HG02759 (cell line): ENCODE measurements at regions not wholly inside any gene's neighbourhood (a gene's known extent, or its start where the extent isn't known, plus 50 kb on each side); places are given as distances from the start of the nearest gene placed in this dataset.
"Not testable (repeated sequence)": the region's sequence is repeated elsewhere in the genome, so short reads cannot be mapped to it uniquely, and the experiment has no call there.

ENCODE experiments used
- ATAC-seq: cut with Tn5 transposase; IDR thresholded peaks from one replicate; pipeline ENCODE4 v1.9.1; 2021; ENCODE audit warnings: mild to moderate bottlenecking, moderate library complexity; ENCODE audit not compliant: unreplicated experiment

- no peak for ATAC-seq
Measured at GRCh38 chr6:122214605-122215318, 184.7 kb upstream of the HSF2 start.

DNA sequence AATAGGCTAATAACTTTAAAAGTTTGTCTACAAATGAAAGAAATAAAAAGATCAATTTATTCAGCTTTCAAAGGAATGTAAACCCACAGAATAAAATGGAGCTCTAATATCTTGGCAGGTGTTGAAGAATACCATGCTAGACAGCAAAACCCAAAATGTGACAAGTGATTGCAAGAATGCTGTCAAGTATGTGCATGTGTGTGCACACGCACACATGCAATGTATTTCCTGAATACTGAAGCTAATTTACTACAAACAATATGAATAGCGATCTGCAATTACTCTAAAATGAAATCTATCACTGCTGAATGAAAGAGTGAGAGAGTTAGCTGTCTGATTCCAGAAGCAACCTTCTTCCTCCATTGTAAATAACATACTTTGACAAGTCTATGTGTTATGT is 179.2 kb upstream of the HSF2 start:
- ATAC-seq = no peak

DNA sequence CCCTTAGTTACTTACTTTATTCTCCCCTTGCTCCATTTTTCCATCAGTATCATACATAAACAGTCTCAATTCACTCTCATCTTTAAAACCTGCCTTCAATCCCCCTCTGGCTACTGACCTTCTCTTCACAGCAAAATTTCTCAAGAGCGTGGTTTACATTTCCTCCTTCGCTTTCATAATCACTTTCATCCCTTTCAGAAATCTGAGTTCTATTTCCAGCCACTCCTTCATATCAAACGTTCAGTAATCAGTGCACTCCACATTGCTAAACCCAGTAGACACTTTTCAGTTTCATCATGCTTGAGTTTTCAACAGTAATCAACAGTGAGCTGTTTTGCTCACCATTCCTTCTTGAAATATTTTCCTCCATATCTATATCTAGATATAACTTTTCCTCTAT is 176.7 kb upstream of the HSF2 start:
- no peak for ATAC-seq

DNA sequence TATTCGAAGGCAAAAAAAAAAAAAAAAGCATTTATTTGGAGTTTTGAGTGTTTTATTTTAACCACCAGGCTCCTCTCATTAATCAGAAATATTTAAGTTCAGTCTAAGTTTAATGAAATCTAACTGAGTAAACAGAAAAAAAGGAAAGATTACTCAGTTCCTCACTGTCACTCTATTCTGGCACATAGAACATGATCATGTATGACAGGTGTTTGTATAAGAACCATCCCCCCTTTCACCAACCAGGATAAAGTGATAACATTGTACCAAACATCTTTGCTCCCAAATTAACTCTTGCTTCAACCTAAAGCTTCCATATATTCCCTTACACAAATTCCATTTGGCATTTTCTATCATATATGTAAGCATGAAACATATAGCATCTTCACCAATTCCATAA is 176.2 kb upstream of the HSF2 start:
- no peak for ATAC-seq

DNA sequence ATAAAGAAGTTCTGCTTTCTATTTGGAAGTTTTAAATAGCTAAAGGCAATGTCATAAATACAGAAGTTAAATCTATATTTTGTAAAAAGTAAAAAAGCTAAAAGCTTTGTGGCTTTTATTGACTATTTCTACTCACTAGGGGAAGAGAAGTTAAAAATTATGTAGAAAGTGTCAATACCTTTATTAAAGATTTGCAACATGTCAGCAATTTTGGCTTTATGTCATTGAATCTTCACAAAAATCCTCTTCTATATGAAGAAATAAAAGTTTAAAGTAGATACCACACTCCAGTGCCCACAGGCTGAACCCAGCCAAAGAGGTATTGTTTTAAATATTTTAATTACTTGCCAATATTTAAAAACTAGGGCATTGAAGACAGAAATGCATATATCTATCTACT is 160.6 kb upstream of the HSF2 start:
- no peak for ATAC-seq

GRCh38 chr6:122246906-122247658 is 152.4 kb upstream of the HSF2 start:
- no peak for ATAC-seq

- no peak for ATAC-seq
Measured at GRCh38 chr6:122248001-122248669, 151.3 kb upstream of the HSF2 start.

- no peak for ATAC-seq
Measured at GRCh38 chr6:122248844-122249243, 150.6 kb upstream of the HSF2 start.

- ATAC-seq = no peak
Measured at GRCh38 chr6:122258839-122259238, 140.6 kb upstream of the HSF2 start.

- no peak for ATAC-seq
Measured at GRCh38 chr6:122264557-122264956, 134.9 kb upstream of the HSF2 start.

DNA sequence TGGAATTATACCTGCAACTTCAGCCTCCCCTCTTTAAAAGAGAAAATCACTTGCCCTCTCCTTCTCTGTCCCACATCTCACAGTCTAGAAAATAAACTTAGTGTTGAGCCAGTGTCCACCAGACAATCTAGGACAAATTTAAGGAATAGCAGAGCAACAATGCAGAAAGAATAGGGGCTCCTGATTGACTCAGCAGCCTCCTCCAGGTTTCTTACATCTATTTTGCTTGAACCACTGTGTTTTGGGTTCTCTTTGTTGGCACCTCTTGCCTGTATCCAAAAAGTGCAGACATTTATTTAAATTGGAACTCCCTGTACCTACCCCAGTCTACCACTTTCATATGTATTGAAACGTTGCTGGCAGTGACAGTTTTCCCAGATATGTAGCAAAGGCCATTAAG is 133.7 kb upstream of the HSF2 start:
- no peak for ATAC-seq

DNA sequence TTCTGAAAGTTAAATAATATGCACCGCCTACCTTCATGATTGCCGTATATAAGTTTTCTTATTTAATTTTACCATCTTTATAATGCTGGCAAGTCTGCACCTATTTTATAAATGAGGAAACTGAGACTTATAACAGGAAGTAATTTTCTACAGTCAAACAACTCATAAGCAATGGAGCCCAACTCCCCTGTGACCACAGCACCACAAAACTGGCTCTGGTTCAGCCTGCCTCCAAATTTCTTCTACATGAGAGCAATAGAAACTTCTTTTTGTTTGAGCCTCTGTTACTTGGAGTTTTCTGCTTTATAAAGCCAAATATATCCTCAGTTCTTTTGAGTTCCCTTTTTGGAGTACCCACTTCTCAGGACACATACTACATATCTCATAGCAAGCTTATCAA is 131.1 kb upstream of the HSF2 start:
- no peak for ATAC-seq

GRCh38 chr6:122276637-122277036 is 122.8 kb upstream of the HSF2 start:
- ATAC-seq = no peak

GRCh38 chr6:122280105-122281021 is 119.1 kb upstream of the HSF2 start:
- ATAC-seq = not testable (repeated sequence)

GRCh38 chr6:122283884-122284283 is 115.6 kb upstream of the HSF2 start:
- ATAC-seq = no peak

- no peak for ATAC-seq
Measured at GRCh38 chr6:122284848-122285247, 114.6 kb upstream of the HSF2 start.

GRCh38 chr6:122285292-122285913 is 114.0 kb upstream of the HSF2 start:
- no peak for ATAC-seq

DNA sequence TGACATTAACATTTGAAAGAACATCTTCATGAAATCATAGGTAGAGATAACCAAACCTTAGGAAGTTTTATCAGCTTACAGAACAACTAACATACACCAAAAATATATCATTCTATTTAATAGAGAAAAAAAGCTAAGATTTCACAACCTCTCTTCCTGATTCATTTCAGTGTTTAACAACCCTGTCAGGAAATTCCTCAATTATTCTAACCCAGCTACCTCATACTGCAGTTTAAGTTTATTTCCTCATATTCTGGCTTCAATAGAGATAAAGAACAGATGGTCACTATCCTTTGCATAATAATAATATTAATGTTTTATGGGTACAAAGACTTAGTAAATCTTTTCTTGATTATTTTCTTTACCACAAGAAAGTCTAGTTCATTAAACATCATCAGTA is 112.9 kb upstream of the HSF2 start:
- no peak for ATAC-seq

DNA sequence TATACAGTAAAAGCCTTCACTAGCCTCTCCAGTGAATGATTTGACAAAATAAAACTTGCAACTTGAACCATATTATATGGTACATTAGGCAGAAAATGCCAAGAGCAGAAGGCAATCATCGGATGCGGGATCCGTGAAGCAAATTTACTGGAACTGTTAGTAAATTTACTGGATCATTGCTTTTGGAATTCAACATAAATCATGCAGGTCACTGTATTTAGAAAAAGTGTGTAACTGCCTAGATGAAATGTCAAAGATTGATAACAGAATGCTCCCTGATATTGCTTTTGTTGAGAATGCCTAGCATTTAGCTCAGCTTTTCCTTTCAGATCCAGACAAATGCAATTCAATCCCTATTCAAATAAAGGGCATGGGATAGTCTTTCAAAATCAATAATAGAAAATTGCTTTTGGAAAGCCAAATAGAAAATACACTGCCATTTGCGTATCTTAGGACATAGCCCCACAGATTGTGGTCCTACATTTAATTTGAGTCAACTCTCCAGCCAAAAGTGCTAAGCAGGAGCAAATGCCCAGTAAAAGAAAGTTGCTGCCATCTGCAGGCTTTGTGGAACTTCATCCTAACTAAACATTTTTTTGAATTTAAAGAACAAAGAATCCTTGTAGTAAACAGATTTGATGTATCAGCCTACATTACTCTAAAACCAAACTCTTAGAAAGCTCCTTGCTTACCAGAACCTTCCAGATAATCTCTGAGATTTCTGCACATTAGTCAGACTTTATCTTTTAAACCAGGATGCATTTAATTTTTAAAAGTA is 109.5 kb upstream of the HSF2 start:
- ATAC-seq = no peak

GRCh38 chr6:122297010-122297409 is 102.4 kb upstream of the HSF2 start:
- ATAC-seq = no peak
